Activated naive CD4-positive, alpha-beta T cell treated with anti-CD3 and anti-CD28 coated beads, Interleukin-2, amount 50 U/mL, for 24 hours (primary cell): ENCODE measurements at regions not wholly inside any gene's neighbourhood (a gene's known extent, or its start where the extent isn't known, plus 50 kb on each side); places are given as distances from the start of the nearest gene placed in this dataset.

ENCODE experiments used
- H3K27ac Mint-ChIP-seq: one replicate; pipeline ENCODE4 v1.8.0; 2021; ENCODE audit warnings: mild to moderate bottlenecking, mixed read lengths
- H3K27me3 Mint-ChIP-seq: one replicate; pipeline ENCODE4 v1.8.0; 2021; ENCODE audit warnings: mixed read lengths
- H3K36me3 Mint-ChIP-seq: one replicate; pipeline ENCODE4 v1.8.0; 2021; ENCODE audit warnings: mixed read lengths
- H3K4me1 Mint-ChIP-seq: one replicate; pipeline ENCODE4 v1.8.0; 2021; ENCODE audit warnings: mixed read lengths
- H3K4me3 Mint-ChIP-seq: one replicate; pipeline ENCODE4 v1.8.0; 2021; ENCODE audit warnings: mild to moderate bottlenecking, mixed read lengths
- H3K9me3 Mint-ChIP-seq: one replicate; pipeline ENCODE4 v1.8.0; 2021; ENCODE audit warnings: mixed read lengths

DNA sequence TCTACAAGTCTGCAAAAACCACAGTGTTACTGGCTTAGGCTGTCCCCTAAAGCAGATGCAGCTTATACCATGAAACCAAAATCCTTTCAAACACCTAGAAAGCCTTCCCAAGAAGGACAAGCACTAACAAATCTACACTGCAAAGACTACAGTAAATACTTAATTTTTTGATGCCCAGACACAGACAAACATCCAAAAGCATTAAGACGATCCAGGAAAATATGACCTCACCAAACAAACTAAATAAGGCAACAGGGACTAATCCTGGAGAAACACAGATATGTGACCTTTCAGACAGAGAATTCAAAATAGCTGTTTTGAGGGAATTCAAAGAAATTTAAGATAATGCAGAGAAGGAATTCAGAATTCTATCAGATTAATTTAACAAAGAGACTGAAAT is 423.5 kb downstream of the COL12A1 start:
- H3K9me3 Mint-ChIP-seq, result peaks cover 21% of the 10 kb centered on the region
- H3K4me3 Mint-ChIP-seq, result no peak overlapping the region
- no peaks in the 10 kb centered on the region for H3K27me3 Mint-ChIP-seq
- H3K36me3 Mint-ChIP-seq, result no peaks in the 10 kb centered on the region
- no peak overlapping the region for H3K27ac Mint-ChIP-seq
- H3K4me1 Mint-ChIP-seq, result no peaks in the 10 kb centered on the region

DNA sequence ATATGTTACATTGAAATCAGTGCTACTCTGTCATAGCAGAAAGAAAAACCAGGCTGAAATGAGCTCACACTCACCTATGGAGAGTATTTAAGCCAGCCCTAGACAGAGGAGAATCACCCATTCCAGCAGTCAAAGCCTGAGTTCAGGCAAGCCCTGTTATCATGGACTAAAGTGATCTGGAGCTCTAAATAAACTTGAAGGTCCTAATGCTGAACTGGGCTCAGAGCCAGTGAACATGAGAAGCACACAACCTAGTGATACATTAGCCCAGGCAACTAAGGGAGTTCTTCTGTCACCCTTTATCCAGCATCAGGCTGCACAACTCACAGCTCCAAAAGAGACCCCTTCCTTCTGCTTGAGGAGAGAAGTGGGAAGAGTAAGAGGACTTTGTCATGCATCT is 425.0 kb downstream of the COL12A1 start:
- Mint-ChIP-seq H3K27ac (no peak overlapping the region), H3K27me3 (no peaks in the 10 kb centered on the region), H3K4me1 (no peaks in the 10 kb centered on the region), H3K4me3 (no peak overlapping the region), H3K36me3 (no peaks in the 10 kb centered on the region), H3K9me3 (peaks cover 21% of the 10 kb centered on the region)

DNA sequence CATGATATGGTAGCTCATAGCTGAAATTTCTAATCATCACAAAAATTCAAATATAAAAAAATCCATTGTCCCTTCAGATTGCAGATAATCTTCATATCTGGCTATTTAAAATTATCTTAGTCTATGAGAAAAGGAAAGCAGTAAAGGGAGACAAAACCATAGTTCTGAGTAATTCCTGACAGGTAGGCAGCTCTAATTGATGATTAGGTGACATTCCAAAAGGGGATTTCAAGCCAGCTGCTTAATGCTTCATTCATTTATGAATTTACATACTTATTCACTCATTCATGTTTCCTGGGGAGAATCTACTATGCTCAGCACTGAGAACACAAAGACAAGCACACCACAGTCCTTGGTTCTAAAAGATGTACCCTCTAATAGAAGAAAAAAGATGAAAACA is 437.1 kb downstream of the COL12A1 start:
- H3K27me3 Mint-ChIP-seq, result no peaks in the 10 kb centered on the region
- no peaks in the 10 kb centered on the region for H3K4me1 Mint-ChIP-seq
- no peak overlapping the region for H3K27ac Mint-ChIP-seq
- no peak overlapping the region for H3K4me3 Mint-ChIP-seq
- H3K36me3 Mint-ChIP-seq, result no peaks in the 10 kb centered on the region
- H3K9me3 Mint-ChIP-seq, result no peaks in the 10 kb centered on the region

DNA sequence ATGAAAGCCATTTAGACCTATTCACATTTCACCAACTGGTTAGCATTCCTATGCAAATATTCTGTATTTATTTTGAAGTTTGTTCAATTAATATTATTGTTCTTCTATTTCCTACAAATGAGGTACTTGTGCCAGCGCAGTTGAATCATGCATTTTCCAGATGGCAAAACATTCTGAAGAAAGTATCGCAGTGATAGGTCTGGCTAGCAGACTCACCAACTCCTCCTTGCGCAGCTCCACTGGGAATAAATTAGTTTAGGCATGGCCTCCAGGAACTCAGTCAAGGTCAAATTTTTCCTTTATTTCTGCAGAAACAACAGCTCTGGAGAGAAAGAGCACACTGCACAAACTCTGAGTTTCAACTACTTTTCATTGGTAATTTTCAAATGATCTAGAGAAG is 437.7 kb downstream of the COL12A1 start:
- no peaks in the 10 kb centered on the region for H3K36me3 Mint-ChIP-seq
- H3K4me3 Mint-ChIP-seq, result no peak overlapping the region
- no peaks in the 10 kb centered on the region for H3K4me1 Mint-ChIP-seq
- no peaks in the 10 kb centered on the region for H3K9me3 Mint-ChIP-seq
- no peak overlapping the region for H3K27ac Mint-ChIP-seq
- no peaks in the 10 kb centered on the region for H3K27me3 Mint-ChIP-seq

DNA sequence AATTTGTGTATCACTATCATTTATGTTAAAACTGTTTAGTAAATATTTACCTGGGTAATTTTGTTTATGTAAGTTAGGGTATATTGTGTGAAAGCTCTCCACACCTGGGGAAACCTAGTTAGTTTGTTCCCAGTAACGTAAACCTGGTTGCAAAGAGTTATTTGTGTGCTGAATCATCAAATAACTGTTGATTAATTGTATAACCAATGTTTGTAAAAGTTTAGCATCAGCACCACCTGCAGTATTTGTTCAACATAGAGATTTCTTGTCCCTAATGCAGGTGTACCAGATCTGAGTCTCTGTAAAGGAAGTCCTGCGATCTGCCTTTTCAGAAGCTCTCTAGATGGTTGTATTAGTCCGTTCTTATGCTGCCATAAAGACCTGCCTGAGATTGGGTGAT is 440.4 kb downstream of the COL12A1 start:
- Mint-ChIP-seq H3K9me3 (no peaks in the 10 kb centered on the region), H3K36me3 (no peaks in the 10 kb centered on the region), H3K27ac (no peak overlapping the region), H3K4me1 (no peaks in the 10 kb centered on the region), H3K27me3 (no peaks in the 10 kb centered on the region), H3K4me3 (no peak overlapping the region)

DNA sequence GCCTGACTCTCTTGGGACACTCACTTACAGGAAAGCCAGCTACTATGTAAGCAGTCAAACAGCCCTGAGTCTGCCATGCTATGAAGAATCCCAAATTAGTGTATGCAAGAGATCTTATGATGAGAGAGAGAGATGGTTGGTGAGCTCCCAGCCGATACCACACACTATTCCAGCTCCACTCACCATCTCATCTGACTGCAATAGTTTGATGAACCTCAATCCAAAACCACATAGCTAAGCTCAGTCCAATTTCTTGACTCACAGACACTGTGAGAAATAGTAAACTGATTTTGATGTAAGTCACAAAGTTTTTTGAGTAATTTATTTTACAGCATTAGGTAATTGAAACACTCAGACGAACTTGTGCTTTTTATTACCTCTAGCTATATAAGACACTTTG is 441.4 kb downstream of the COL12A1 start:
- Mint-ChIP-seq H3K36me3 (no peaks in the 10 kb centered on the region), H3K27me3 (no peaks in the 10 kb centered on the region), H3K27ac (no peak overlapping the region), H3K9me3 (no peaks in the 10 kb centered on the region), H3K4me3 (no peak overlapping the region), H3K4me1 (no peaks in the 10 kb centered on the region)

DNA sequence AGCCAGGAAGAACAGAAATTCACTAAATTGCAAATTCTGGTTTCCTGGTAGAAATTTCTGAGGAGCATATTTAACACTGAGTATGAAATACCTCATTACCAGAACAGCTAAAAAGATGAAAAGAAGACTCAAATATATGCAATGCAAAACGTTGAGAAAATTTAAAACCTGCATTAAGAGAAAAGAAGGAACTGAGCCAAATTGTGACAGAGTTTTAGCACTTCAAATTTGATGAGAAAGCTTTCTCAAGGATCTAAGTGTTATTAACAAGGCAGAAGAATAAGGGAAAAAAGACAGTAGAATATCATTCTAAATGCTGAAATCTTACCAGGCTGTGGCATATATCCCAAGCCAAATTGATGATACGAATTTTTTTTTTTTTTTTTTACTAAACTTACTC is 443.0 kb downstream of the COL12A1 start:
- Mint-ChIP-seq H3K27me3 (no peaks in the 10 kb centered on the region), H3K36me3 (no peaks in the 10 kb centered on the region), H3K4me1 (no peaks in the 10 kb centered on the region), H3K4me3 (no peak overlapping the region), H3K27ac (no peak overlapping the region), H3K9me3 (no peaks in the 10 kb centered on the region)

DNA sequence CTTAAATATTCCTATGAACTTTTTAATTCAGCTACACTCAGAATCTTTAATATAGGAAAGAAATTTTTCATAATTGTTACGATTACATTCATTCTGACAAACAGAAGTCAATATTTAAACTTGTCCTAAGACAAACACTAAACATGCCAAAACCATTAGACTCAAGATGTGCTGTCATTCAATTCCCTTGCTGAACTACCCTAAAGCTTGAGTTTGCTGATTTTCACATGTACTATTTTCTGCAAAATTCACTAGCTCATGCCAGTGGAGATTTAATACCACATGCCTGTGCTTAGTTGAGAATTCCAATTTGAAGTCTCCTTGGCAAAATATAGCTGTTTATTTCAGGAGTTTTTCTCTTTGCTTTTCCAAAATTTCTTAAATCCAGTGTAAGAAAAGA is 448.0 kb downstream of the COL12A1 start:
- Mint-ChIP-seq H3K4me1 (no peaks in the 10 kb centered on the region), H3K4me3 (no peak overlapping the region), H3K27ac (no peak overlapping the region), H3K27me3 (no peaks in the 10 kb centered on the region), H3K9me3 (no peaks in the 10 kb centered on the region), H3K36me3 (no peaks in the 10 kb centered on the region)

DNA sequence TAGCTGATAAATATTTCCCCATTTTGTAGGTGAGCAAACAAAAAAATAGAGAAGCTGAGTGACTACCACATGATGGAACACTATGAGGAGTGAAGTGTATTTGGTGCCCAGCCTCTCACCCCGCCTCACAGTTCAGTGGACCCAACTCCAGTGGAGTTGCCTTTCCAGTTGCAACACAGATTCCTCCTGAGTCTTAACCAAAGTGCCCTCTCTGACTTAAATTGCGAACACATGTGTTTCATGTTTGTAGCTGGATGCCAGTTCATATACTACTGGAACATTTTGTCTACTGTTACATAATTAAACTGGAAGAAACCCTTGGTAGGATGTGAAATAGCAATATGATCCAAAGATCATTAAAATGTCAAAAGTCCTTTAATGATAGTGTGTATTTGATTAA is 448.9 kb downstream of the COL12A1 start:
- Mint-ChIP-seq H3K4me1 (no peaks in the 10 kb centered on the region), H3K27me3 (no peaks in the 10 kb centered on the region), H3K4me3 (no peak overlapping the region), H3K9me3 (no peaks in the 10 kb centered on the region), H3K27ac (no peak overlapping the region), H3K36me3 (no peaks in the 10 kb centered on the region)

DNA sequence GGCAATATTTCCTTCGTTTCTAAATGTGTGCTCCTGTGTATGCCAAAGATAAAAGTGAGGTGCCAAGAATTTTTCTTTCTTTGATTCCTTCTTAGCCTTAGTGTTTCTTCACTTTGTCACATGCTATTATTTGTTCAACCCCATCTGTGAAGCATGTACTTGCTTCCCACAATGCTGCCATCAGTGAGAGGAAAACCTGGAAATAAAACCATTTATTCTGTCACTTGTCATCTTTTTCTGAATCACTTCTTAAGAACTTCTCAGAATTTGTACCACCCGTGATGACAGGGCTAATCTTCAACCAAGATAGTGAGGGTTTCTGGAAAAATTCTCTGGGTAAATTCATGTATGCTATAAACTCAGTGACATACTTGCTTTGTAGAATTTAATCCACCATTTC is 450.1 kb downstream of the COL12A1 start:
- Mint-ChIP-seq H3K9me3 (no peaks in the 10 kb centered on the region), H3K4me3 (no peak overlapping the region), H3K36me3 (no peaks in the 10 kb centered on the region), H3K27ac (no peak overlapping the region), H3K27me3 (no peaks in the 10 kb centered on the region), H3K4me1 (no peaks in the 10 kb centered on the region)

DNA sequence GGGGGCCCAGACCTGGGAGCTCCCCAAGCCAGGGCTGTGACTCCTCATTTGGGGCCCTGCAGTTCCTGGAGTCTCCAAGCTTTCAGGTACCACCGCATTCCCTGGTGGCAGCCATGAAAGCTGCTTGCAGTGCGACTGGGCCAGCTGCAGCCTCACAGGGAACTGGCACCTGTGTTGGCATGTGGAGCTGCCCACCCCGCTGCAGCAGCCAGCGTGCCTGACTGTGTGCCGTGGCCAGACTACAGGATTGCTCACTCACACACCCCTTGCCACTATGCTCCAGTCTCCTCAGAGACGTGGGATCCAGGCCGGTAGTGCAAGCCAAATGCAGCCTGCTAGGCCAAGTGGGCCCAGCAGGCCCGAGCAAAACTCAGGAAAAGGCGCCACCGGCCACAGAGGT is 450.7 kb downstream of the COL12A1 start:
- Mint-ChIP-seq H3K9me3 (no peaks in the 10 kb centered on the region), H3K27me3 (no peaks in the 10 kb centered on the region), H3K4me1 (no peaks in the 10 kb centered on the region), H3K27ac (no peak overlapping the region), H3K4me3 (no peak overlapping the region), H3K36me3 (no peaks in the 10 kb centered on the region)

DNA sequence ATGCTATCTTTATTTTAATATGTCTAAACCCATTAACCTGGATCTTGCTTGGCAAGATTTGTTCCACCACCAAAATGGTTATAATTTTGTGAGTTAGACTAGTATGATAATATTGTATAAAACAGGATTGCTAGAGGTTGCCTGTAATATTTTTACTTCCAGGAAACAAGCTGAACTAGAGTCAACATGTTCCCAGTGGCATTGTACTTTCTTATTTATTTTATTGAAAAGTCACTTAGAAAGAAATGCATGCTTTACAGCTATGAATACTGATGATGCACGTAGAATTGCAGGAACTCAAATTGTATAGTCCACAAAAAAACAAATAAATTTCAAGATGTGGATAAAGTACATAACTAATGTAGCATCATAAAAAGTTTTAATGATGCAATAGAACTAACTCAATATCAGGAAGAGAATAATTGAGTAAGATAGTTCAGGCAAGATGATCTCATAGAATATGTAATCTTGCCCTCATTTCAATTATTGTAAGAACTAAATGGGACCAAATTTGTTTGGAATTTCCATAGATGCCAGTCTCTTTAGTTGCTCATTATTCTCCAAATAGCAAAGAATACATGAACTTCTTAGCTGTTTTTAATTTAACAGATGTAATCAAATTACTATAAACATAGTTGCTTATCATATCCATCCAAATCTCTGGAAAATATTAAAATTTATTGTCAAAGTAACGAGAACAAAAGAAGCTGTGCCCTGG is 451.8 kb downstream of the COL12A1 start:
- no peak overlapping the region for H3K27ac Mint-ChIP-seq
- H3K4me1 Mint-ChIP-seq, result no peaks in the 10 kb centered on the region
- H3K9me3 Mint-ChIP-seq, result no peaks in the 10 kb centered on the region
- H3K27me3 Mint-ChIP-seq, result no peaks in the 10 kb centered on the region
- H3K36me3 Mint-ChIP-seq, result no peaks in the 10 kb centered on the region
- no peak overlapping the region for H3K4me3 Mint-ChIP-seq

DNA sequence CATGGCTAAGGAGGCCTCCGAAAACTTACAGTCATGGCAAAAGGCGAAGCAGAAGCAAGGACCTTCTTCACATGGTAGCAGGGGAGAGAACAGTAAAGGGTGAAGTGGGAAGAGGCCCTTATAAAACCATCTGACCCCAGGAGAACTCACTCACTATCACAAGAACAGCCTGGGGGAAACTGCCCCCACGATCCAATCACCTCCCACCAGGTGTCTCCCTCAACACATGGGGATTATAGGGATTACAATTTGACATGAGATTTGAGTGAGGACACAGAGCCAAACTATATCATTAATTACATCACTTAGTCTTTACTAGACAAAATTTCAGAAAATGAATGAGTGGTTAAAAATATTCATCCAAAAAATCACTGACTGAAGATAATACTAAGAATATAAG is 453.6 kb downstream of the COL12A1 start:
- Mint-ChIP-seq H3K4me1 (no peaks in the 10 kb centered on the region), H3K4me3 (no peak overlapping the region), H3K9me3 (no peaks in the 10 kb centered on the region), H3K27me3 (no peaks in the 10 kb centered on the region), H3K36me3 (no peaks in the 10 kb centered on the region), H3K27ac (no peak overlapping the region)

DNA sequence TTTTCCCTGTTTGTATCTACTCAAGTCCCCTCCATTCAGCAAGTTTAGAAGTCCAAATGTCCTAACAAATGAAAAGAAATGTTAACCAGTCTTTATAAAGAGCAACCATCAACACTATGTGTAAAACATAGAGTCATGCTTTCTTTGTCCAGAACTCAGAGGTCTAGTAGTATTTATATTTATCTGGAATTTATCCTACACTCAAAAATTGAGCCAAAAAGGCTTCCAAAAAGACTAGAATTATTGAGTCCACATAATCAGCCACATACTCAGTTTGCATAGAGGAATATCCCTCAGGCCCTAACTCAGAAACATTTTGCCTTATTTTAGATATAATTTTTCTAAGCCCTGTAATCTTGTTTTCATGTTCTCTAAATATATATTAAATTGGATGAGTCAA is 455.0 kb downstream of the COL12A1 start:
- Mint-ChIP-seq H3K9me3 (no peaks in the 10 kb centered on the region), H3K36me3 (no peaks in the 10 kb centered on the region), H3K27ac (no peak overlapping the region), H3K4me1 (no peaks in the 10 kb centered on the region), H3K27me3 (no peaks in the 10 kb centered on the region), H3K4me3 (no peak overlapping the region)

DNA sequence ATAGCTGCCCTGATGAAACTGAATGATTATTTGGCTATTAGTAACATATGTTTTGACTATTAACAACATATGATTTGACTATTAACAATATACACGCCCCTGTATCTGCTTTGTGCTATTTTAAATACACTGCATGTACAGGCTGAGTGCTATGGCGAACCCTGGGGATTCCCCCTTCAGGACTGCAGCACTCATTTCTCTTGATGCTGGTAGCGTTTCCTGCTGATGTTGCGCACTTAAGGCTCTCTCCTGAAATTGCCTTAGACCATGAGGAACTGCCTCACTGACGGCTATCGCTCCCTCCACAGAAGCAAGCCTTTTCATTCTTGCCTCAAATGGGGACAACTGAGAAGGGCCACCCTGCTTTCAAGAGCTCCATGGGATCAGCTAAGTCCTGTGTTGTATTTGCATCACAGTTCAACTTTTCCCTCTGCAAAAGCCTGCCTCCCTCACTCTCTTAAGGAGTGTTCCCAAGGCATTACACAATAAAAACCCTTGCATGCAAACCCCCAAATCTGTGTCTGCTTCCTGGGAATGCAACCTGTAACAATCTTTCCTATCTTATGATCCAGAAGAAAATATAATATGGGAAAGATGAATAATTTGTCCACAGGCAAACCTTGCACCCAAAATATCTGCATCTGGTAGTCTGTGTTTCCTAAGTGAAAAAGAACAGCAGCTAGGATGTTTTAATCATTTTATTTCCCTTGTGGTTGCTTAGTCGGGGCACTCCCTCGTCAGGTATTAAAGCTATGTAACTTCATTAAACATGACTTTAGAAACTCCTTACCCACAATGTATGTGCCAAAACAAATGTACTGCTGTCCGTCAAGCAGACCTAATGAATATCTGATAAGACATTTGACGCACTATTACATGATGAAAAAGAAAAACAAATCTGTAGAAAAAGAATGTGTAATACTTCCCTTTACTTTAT is 456.4 kb downstream of the COL12A1 start:
- H3K27me3 Mint-ChIP-seq, result no peaks in the 10 kb centered on the region
- no peak overlapping the region for H3K4me3 Mint-ChIP-seq
- no peaks in the 10 kb centered on the region for H3K36me3 Mint-ChIP-seq
- H3K27ac Mint-ChIP-seq, result no peak overlapping the region
- H3K4me1 Mint-ChIP-seq, result no peaks in the 10 kb centered on the region
- no peaks in the 10 kb centered on the region for H3K9me3 Mint-ChIP-seq

DNA sequence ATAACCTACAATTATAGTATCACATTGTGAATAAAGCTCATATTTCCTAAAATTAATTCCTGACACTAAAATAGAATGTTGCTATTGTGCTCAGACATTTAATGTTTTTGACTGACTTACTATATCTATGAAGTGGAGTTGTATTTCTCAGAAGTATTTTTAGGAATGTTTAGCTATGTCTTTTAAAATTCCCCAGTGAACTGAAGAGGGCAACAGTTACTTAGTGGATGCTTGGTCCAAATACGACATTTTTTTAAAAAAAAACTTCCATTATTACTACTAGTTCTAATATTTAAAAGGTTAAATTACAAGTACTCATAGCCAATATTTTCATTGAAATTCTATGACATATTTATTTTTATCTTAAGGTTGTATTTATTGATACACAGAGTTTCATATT is 460.2 kb downstream of the COL12A1 start:
- H3K4me3 Mint-ChIP-seq, result no peak overlapping the region
- H3K27me3 Mint-ChIP-seq, result no peaks in the 10 kb centered on the region
- no peak overlapping the region for H3K27ac Mint-ChIP-seq
- H3K9me3 Mint-ChIP-seq, result no peaks in the 10 kb centered on the region
- H3K4me1 Mint-ChIP-seq, result no peaks in the 10 kb centered on the region
- H3K36me3 Mint-ChIP-seq, result no peaks in the 10 kb centered on the region
